Cardiac muscle cell (in vitro differentiated cells and primary cell): ENCODE measurements at regions not wholly inside any gene's neighbourhood (a gene's known extent, or its start where the extent isn't known, plus 50 kb on each side); places are given as distances from the start of the nearest gene placed in this dataset.

Source experiments
- DNase-seq, 2 donors: peaks; one replicate each; pipeline versions ENCODE4 v3.0.0 to v3.0.0-alpha.2; 2010 to 2017; ENCODE audit warnings: low read depth in 1 of 2, low spot score in 1 of 2
- H3K27ac ChIP-seq: fragments of 200-600 bp; sonication (generic); 2 replicates; pipeline ENCODE4 v1.5.1; 2016
- H3K27me3 ChIP-seq: fragments of 200-600 bp; sonication (generic); 2 replicates; pipeline ENCODE4 v1.6.0; 2016; ENCODE audit warnings: control low read depth
- H3K36me3 ChIP-seq: fragments of 200-600 bp; sonication (generic); 2 replicates; pipeline ENCODE4 v1.5.1; 2016; ENCODE audit warnings: control low read depth
- H3K4me1 ChIP-seq: fragments of 200-600 bp; sonication (generic); 2 replicates; pipeline ENCODE4 v1.8.1; 2017; ENCODE audit warnings: low read depth, mild to moderate bottlenecking, mixed run types
- H3K4me3 ChIP-seq: fragments of 200-600 bp; sonication (generic); 2 replicates; pipeline ENCODE4 v1.5.1; 2016; ENCODE audit warnings: mild to moderate bottlenecking
- H3K9me3 ChIP-seq: fragments of 200-600 bp; sonication (generic); 2 replicates; pipeline ENCODE4 v1.5.1; 2017; ENCODE audit warnings: low read depth, mild to moderate bottlenecking, control low read depth
- CTCF ChIP-seq: IDR thresholded peaks from 2 replicates; pipeline ENCODE4 v1.5.1; 2012; ENCODE audit warnings: low read depth, mild to moderate bottlenecking, low read length

- Histone ChIP-seq H3K9me3 (no peaks in the 10 kb centered on the region), H3K4me3 (no peak overlapping the region), H3K36me3 (no peaks in the 10 kb centered on the region), H3K27me3 (no peaks in the 10 kb centered on the region), H3K4me1 (no peaks in the 10 kb centered on the region), H3K27ac (no peak overlapping the region)
- DNase-seq, result no peak
- TF ChIP-seq CTCF, result no peak
These were observed 238.5 kb upstream of the CSF3R start for GRCh38 chr1:36721261-36721660.

GRCh38 chr1:36717431-36717830 is 234.7 kb upstream of the CSF3R start:
- H3K27me3 ChIP-seq, result no peaks in the 10 kb centered on the region
- no peak for TF ChIP-seq CTCF
- no peak overlapping the region for H3K4me3 ChIP-seq
- H3K27ac ChIP-seq, result no peak overlapping the region
- no peaks in the 10 kb centered on the region for H3K36me3 ChIP-seq
- no peak for DNase-seq
- H3K4me1 ChIP-seq, result no peaks in the 10 kb centered on the region
- no peaks in the 10 kb centered on the region for H3K9me3 ChIP-seq

- no peaks in the 10 kb centered on the region for H3K9me3 ChIP-seq
- no peak overlapping the region for H3K4me3 ChIP-seq
- no peaks in the 10 kb centered on the region for H3K27me3 ChIP-seq
- DNase-seq, result no peak
- TF ChIP-seq CTCF, result no peak
- no peak overlapping the region for H3K27ac ChIP-seq
- H3K36me3 ChIP-seq, result no peaks in the 10 kb centered on the region
- H3K4me1 ChIP-seq, result no peaks in the 10 kb centered on the region
These were observed 233.1 kb upstream of the CSF3R start for GRCh38 chr1:36715797-36716196.

- H3K36me3 ChIP-seq, result no peaks in the 10 kb centered on the region
- no peak for DNase-seq
- no peak overlapping the region for H3K27ac ChIP-seq
- no peaks in the 10 kb centered on the region for H3K4me1 ChIP-seq
- no peaks in the 10 kb centered on the region for H3K9me3 ChIP-seq
- no peaks in the 10 kb centered on the region for H3K27me3 ChIP-seq
- H3K4me3 ChIP-seq, result no peak overlapping the region
- TF ChIP-seq CTCF, result no peak
These were observed 231.6 kb upstream of the CSF3R start for GRCh38 chr1:36714301-36714700.

GRCh38 chr1:36711480-36711879 is 228.8 kb upstream of the CSF3R start:
- no peak overlapping the region for H3K27ac ChIP-seq

More at GRCh38 chr1:36711480-36711879, 228.8 kb upstream of the CSF3R start:
- no peak for DNase-seq
- Histone ChIP-seq H3K36me3 (no peaks in the 10 kb centered on the region), H3K27me3 (no peaks in the 10 kb centered on the region), H3K4me3 (no peak overlapping the region), H3K9me3 (no peaks in the 10 kb centered on the region), H3K4me1 (no peaks in the 10 kb centered on the region)
- TF ChIP-seq CTCF, result no peak
